ENCODE measurements at regions not wholly inside any gene's neighbourhood (a gene's known extent, or its start where the extent isn't known, plus 50 kb on each side); places are given as distances from the start of the nearest gene placed in this dataset.

GRCh38 chr5:159786201-159786600 is 130.1 kb upstream of the ADRA1B start:
- TF ChIP-seq CTCF (IDR thresholded peaks at IDR 0.05; ENCODE audit: low read depth, low read length, missing input control) (no peak), HNF4A (conservative IDR thresholded peaks at IDR 0.05) (no peak), TAF1 (conservative IDR thresholded peaks at IDR 0.05) (no peak), YY1 (IDR thresholded peaks at IDR 0.05) (no peak)
- TF ChIP-seq, protein P1, sequence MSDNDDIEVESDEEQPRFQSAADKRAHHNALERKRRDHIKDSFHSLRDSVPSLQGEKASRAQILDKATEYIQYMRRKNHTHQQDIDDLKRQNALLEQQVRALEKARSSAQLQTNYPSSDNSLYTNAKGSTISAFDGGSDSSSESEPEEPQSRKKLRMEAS (IDR thresholded peaks at IDR 0.05), result no peak
